GM19238 (cell line): ENCODE measurements at regions not wholly inside any gene's neighbourhood (a gene's known extent, or its start where the extent isn't known, plus 50 kb on each side); places are given as distances from the start of the nearest gene placed in this dataset.

Experiments
- DNase-seq: peaks from one replicate; pipeline ENCODE4 v3.0.0; 2011; ENCODE audit warnings: low spot score; ENCODE audit not compliant: insufficient read length

DNA sequence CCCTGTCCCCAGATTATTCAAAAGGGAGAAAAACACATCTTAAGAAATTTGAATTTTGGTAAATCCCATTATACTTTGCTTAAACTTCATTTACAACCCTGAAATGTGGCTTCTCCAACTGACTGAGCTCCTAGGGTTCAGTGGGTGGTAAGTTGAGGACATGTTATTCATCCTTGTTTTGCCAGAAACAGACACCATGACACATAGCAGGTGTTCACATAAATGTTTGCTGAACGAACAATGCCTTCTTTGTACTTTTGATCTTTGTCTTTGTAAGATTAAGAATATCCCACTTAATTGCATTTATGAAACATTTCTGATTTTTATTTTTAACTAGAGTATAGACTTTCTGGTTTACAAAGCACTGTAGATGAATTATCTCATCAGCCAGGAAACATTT lies 209.7 kb downstream of the GPAM start:
- no peak for DNase-seq

DNA sequence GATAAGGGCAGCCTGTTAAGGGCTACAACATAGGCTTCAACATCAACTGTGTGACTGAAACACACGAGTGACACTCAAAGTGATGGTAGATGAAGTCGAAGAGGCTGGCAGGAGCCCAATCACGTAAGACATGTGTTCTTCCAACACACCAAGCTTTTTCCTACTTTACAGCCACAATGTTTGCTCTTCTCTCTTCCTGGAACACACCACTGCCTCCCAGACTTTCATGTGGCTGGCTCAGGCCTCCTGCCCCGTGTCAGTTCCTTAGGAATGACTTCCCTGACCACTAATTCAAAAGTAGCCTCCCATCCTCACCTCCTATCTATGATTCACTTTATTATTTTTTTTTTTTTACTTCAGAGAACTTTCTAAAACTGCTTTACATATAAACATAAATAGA lies 209.2 kb downstream of the GPAM start:
- DNase-seq: no peak

GRCh38 chr10:111976557-111976956 lies 207.0 kb downstream of the GPAM start:
- no peak for DNase-seq

- no peak for DNase-seq
Measured at GRCh38 chr10:111984057-111984456, 199.5 kb downstream of the GPAM start.

- DNase-seq: no peak
Measured at GRCh38 chr10:111986079-111986478, 197.5 kb downstream of the GPAM start.

DNA sequence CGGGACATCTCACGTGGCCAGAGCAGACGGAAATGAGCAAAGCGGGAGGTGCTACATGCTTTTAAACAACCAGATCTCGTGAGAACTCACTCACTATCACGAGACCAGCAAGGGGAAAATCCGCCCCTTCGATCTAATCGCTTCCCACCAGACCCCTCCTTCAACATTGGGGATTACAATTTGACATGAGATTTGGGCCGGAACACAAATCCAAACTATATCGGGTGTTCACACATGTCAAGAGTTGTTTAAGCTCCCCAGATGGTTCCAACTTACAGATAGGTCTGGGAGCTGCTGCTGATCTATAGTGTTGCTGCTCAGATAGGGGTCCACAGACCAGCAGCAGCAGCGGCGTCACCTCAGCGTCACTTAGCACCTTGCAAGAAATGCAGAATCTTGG lies 194.9 kb downstream of the GPAM start:
- no peak for DNase-seq

- no peak for DNase-seq
Measured at GRCh38 chr10:111989136-111989911, 194.2 kb downstream of the GPAM start.

- DNase-seq: no peak
Measured at GRCh38 chr10:111990734-111991133, 192.8 kb downstream of the GPAM start.

DNA sequence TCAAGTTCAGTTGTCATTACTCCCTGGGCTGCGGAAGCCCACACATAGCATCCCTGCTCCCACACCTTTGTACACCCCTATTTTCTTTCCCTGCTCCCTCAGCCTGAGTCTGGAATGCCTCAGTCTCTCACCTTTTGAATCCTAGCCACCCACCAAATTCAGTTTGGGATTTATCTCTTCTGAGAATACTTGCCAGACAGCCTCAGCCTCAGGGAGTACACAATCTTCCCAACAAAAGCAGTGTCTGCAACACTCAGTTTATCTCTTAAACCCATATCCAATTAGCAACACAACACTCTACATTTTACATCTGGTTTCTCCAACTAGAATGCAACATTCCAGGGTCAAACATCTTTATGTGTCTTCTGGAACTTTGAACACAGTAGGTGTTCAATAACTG lies 190.2 kb downstream of the GPAM start:
- no peak for DNase-seq

DNA sequence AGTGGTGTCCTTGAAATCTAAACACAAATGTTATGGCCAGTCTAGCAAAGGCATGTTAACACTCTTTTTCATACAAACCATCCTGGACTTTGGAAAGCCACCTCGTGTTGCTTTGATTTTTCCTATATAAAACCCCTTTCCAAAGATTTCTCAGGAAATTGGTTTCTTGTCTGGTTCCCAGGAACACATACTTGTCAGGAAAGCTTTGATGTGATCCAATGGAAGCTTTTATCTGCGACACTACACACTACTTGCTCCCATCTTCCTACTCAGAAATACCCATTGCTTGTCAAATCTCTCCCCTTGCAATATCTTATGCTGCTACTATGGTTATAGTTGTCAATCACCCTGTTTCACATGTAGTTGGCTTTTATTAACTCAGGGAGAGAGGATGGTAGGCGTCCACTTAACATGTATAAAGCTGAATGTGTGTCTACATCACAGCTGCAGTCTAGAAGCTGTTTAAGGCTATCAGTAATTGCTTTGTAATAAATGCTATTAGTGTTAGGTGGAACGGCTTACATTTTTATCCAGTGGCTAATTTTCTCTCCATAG lies 189.6 kb downstream of the GPAM start:
- no peak for DNase-seq

DNA sequence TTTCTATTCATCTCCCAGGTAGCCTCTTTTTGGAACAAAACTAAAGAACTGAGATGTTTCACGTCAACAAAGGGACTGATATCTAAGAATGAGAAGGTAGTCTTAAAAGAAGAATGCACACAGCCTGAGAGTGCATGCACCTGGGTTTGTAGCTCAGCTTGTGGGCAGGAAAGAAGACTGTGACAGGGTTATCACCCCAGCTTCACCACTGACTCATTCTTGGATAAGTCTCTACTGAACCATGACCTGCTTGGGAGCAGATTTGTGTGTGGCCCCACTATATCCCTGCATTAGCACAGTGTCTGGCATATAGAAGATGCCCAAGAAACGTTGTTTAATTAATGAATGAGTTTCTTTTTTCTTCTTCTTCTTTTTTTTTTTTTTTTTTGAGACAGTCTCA lies 187.5 kb downstream of the GPAM start:
- peak; percentile 8 for DNase-seq

DNA sequence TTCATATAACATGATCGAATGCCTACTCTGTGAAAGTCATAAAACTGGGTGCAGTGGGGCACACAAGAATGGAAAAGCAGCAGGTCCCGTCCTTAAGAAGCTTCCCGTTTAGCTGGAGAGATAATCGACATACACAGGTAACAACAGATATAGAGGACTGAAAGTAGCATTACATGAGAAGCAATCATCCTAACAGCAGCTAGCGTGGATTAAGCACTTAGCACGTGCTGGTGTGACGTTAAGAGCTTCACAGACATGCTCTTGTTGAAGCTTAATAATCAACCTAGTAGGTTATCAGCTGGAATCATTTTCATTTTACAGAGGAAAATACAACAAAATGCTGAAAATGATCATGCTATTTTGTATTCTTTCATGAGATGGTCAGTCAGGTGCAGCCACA lies 184.8 kb downstream of the GPAM start:
- DNase-seq: no peak

DNA sequence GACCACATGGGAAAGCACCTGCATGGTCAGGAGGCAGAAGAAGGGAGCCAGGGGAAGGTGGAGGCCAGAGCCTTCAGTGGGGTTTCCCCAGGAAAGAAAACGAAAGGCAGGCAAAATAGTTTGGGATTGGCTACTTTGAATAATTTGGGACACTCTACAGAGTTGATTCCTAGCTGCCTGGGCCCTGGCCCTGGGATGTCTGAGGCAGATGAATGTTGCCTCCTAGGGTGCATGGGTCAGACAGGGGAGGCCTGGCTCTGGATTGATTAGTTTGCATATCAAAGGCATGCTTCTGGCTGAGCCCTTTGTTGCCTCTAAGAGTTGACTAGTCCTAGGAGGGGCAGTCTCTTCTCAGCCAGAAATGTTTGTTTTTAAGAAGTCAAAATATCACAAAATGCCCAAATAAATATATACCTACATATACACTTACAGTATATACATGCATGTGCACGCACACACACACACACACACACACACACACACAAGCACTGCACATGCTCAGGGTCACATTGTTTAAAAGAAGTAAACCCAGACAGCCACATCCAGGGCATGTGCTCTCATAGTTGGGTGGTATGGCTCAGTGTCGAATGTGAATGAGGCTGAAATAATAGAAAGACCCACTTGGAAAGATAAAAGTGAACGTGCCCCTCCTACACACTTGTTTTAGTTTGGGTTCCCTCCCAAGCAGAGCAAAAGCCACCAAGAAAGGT lies 184.2 kb downstream of the GPAM start:
- DNase-seq: no peak

DNA sequence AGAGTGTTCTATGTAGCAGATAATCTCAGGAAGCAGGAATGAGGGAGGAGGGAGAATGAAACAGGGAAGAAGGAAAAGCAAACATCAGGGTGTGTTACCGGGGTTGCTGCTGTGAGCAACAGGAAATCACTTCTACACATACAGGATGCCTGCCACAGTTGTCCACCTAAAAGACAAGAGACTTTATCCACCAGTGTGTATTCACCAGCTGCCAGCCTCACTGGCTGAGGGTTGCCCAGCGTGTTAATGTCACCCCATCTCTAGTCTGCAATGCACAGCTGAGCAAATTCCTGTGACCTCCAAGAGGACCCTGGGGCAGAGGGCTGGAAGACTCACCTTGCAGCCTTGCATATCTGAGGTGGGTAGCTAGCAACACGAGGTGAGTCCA lies 183.7 kb downstream of the GPAM start:
- DNase-seq: no peak

GRCh38 chr10:112000466-112000865 lies 183.1 kb downstream of the GPAM start:
- no peak for DNase-seq

- DNase-seq: no peak
Measured at GRCh38 chr10:112002206-112002605, 181.4 kb downstream of the GPAM start.

DNA sequence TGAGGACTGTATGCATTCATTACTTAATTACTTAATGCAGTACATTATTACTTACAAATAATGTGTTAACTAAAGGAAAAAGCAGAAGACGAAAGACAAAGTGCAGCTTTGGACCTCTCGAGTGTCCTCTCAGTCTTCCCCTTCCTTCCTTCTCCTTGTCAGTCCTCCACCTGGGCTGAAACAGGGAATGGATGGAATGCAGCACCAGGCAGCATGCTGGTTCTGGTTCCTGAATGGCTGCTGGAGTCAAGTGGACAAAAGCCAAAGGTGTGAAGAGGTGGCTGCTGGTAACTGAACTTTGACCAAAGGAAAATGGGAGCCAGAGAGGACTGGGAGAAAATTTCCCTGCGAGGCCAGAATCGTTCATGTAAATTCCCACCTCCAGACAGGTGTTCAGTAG lies 179.5 kb downstream of the GPAM start:
- DNase-seq: no peak

DNA sequence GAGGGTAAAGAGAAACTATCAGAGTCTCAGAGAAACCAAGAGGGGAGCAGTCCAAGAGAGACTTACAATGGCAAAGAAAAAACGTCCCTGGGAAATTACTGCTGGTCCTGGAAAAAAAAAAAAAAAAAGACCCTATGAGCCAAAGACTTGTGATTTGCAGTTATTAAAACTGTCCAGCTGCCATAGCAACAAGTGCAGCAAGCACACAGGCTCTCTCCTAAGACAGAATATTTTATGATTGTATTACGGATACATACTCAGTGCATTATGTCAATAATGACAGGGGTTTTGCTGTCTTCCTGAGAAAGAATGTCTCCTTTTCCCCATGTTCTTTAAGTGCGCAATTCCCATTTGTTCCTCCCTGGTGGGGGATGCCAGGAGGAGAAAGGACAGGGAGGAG lies 178.5 kb downstream of the GPAM start:
- no peak for DNase-seq

DNA sequence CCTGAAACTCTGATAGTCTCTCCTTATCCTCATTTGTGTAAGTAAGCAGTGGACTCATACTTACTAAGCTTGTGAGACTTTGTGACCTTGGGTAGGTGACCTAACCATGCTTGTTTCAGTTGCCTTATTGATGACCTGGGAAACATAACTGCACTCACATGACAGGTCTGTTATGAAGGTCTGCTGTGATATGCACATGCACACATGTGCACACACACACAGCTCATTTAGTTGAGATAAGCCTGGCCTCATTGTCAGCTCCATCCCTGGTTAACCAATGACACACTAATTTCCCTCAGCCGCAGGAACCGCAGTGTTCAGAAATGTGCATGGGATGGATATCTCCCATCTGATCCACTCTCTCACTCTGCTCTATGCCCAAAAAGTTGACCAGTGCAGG lies 177.2 kb downstream of the GPAM start:
- DNase-seq: no peak

GRCh38 chr10:112006831-112007230 lies 176.7 kb downstream of the GPAM start:
- DNase-seq: no peak

DNA sequence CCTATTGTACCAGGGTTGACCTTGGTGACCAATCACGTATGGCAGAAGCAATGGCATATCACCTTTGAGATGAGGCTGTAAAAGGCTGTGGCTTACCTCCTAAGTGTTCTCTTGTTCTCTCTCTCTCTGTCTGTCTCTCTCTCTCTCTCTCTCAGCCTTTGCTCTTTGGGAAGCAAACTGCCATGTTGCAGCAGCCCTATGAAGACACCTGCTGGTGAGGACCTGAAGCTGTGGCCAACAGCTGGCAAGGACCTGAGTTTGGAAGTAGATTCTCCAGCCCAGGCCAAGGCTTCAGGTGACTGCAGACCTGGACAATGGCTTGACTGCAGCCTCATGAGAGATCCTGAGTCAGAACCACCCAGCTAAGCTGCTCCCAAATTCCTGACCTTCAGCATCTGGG lies 161.4 kb downstream of the GPAM start:
- DNase-seq: no peak

DNA sequence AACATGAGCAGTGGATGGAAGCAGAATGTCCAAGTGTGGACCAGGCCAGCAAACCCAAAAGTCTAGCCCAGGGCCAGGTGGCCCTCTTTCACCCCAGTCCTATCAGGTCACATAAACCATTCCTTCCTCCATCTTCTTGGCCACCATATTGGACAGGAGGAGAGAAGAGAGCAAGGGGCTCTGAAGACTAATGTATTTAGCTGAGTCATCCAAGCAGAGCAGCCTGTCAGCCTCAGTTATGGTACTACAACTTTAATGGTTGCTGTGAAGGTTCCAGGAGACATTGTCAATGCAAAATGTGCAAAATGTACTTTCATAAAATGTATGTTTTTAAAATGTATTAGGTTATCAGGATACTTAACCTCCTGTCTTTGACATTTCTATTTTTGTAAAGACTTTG lies 159.5 kb downstream of the GPAM start:
- no peak for DNase-seq

- DNase-seq: no peak
Measured at GRCh38 chr10:112025228-112025627, 158.3 kb downstream of the GPAM start.
